HG03521 (cell line): ENCODE measurements at regions not wholly inside any gene's neighbourhood (a gene's known extent, or its start where the extent isn't known, plus 50 kb on each side); places are given as distances from the start of the nearest gene placed in this dataset.
"Not testable (repeated sequence)": the region's sequence is repeated elsewhere in the genome, so short reads cannot be mapped to it uniquely, and the experiment has no call there.

Experiments used
- ATAC-seq: cut with Tn5 transposase; IDR thresholded peaks from one replicate; pipeline ENCODE4 v1.9.1; 2021; ENCODE audit warnings: mild to moderate bottlenecking, moderate library complexity; ENCODE audit not compliant: unreplicated experiment

DNA sequence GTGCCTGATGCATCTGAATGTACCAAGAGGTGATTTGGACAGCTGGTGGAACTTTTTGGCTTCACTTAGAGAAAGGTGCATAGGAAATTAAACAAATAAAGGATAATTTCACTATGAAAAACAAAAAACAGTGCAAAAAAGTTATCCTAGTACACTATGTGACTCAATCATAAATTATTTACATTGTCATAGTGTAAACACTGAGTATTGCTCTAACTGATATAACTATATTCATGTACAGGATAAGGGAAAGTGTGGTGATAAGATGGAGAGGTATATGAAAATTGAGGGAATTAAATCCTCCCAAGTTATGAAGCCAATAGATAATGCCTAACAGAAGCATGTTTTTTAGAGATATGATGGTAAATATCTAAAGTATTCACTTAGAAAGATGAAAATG lies 50.2 kb upstream of the CPNE4 start:
- ATAC-seq, result no peak

DNA sequence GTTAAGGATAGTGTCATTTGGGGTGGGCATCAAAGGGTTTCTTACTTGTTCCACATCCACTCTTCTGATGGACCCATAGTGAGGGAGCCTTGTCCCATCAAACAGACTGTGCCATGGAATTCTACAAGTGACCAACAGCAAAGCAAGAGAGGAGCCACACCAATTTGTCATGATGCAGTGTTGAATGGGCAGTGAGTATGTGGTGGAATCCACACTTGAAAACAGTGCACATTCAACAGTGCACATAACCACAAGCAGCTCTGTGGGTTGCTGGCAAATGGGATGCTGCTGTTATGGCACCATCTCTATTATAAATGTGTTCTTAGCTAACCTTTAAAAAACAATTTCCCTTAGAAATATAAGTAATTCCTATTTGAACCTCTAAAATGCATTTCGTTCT lies 52.5 kb upstream of the CPNE4 start:
- ATAC-seq, result no peak

DNA sequence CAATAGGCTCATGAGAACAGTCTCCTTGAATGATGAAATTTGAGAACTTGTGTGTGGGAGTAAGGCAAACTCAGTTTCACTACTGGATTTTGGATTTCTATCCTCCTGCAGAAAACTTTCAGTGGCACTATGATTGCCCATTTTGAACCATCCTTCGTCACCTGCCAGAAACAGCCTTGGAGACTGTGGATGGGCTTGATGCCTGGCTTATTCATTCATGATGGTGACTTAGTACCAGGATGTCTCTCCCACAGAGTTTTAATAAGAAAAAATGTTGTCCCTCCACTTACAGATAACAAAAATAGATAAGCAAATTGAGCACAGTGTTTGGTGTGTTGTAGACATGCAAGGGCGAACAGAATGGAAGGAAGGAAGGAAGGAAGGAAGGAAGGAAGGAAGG lies 53.5 kb upstream of the CPNE4 start:
- no peak for ATAC-seq

DNA sequence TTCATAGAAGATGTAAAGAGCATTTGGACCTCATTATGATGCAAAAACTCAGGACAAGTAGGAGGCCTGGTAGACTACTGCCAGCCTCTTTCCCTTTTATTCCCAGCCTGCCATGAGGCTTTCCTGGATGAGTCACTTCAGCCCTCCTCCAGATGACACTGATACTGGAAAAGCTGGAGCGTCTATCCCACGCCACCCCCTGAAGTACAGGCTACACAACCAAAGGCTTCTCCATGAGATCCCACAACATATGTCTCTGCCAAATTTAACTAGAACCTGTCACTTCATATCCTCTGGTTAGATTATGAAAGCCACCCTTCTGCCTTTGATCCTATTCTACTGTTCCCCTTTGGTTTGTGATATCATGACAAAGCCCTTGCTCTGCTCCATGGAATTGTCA lies 56.1 kb upstream of the CPNE4 start:
- no peak for ATAC-seq

DNA sequence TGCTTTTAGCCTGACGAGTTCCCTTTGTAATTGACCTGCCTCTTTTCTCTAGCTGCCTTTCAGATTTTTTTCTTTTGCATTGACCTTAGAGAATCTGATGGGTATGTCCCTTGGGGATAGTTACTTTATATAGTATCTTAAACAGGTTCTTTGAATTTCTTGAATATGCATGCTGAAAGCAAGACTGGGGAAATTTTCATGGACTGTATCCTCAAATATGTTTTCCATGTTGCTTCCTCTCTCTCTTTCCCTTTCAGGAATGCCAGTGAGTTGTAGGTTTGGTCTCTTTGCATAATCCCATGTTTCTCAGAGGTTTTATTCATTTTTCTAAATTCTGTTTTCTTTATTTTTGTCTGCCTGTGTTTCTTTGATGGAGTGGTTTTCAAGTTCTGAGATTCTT lies 81.8 kb upstream of the CPNE4 start:
- no peak for ATAC-seq

DNA sequence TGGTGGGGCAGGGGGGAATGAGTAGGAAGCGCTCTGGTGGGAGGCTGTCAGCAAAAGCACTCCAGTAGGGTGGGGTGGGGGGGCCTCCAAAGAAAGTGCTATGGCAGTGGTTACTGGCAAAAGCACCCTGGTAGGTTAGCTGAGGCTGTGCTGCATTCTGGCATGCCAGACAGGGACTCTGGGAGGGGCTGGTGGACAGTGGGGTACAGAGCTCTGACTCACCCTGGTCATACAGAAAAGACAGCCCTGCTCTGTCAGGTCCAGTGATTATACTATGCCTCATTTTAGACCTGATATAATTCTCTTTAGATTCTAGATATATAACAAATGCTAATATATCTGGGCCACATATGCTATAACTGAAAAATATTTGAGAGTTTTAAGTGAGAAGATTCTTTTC lies 82.8 kb upstream of the CPNE4 start:
- no peak for ATAC-seq

DNA sequence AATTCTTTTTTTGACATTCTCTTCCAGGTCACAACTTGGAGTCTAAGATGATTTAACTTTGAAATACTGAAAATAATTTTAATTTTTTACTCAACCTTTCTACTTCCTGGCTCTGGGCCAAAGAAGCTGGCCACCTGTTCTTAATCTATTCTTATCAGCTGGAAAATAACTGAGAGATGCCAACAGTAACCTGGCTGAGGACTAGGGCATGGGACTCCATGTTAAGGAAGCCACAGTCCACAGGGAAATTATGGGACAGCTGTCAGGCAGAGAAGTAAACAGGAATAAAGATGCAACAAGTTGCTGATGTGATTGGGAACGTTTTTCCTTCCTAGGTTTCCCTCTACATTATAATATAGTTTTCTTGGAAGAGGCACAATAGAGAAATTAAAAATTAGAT lies 84.7 kb upstream of the CPNE4 start:
- ATAC-seq, result no peak

DNA sequence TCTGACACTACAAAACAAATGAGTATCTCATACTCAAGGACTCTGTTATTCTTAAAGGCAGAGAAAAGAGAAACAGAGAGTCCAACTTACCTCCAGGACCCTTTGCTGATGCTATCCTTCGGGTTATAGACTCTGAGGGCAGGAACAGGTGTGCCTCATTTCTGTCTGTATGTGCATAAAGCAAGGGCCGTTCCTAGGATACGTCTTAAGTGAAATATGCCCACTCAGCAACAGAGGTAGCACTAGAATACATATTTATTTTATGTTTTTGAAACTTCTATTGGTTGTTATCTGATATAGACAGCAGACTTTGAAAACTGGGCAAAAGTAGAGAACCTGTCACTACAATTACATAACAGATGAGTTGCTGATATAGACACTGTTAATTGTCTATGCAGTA lies 89.3 kb upstream of the CPNE4 start:
- ATAC-seq, result no peak

DNA sequence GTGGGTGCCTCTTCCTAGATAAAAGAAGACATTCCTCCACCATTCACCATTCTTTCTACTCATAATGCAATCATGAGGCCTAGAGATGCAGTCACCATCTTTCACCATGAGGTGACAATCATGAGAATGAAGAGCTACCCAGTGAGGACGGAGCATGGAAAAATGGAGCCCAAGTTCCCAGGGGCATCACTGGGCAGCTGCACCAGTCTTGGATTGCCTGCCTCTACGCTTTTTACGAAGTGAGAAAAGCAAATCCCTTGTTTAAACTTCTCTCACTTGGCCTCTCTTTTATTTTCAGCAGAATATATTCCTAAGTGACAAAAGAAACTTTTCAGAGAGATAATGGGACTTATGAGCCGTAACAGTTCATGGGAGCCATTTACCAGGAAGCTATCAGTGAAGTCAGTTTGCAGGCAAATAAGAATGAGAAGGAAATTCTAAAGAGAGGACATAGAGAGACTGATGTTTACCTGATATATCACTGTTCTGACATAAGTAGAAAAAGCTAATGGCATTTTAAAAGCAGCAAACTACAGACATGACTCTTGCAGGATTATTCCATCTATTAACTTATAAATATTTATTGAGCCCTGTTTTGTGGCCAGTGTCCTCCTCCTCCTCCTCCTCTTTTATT lies 90.0 kb upstream of the CPNE4 start:
- ATAC-seq, result no peak

DNA sequence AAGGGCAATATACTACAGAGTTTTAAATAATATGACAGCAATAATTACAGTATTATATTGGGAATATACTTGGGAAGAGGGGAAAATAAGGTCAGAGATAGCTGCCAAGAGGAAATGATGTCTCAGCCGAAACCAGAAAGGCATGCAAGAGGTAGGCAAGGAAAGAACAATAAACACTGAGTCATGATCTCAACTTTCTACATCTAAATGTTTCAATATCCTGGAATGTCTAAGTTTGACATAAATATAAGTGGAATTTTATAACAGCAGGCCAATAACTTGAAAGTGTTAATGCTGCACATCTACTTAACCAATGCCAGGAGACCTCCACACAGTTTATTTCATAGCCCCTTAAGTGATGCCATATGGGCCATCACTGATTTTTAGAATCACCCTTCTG lies 99.8 kb upstream of the CPNE4 start:
- ATAC-seq, result no peak

DNA sequence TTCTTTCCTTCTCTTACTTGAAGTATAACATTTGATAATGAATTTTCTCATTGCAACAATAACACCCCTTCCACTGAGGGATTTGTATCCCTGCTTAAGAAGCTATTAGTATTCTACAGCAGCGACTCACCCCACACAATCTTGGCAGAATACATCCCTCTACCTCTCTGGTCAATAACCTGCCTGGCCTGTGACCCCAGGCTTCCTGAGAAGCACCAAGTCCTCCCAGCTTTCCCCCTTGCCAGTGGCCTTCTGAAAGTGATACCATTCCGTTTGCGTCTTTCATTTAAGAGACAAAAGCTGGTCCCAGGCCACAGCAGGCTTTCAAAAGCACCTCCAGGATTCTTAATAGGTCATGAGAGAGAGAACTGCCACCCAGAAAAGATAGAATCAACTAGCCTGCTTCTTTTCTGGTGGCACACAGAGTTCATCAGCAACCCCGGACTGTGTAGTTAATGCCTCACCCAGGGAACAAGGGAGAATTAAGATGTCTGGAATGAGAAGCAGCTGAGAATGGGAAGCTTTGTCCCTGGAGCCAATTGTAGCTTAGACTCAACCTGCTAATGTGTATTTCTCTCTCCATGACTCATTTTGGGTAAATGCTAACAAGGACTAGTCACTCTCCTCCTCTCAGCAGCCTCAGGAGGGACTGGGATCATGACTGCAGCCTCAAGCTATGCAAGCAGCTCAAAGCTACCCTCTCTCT lies 101.0 kb upstream of the CPNE4 start:
- ATAC-seq, result no peak

DNA sequence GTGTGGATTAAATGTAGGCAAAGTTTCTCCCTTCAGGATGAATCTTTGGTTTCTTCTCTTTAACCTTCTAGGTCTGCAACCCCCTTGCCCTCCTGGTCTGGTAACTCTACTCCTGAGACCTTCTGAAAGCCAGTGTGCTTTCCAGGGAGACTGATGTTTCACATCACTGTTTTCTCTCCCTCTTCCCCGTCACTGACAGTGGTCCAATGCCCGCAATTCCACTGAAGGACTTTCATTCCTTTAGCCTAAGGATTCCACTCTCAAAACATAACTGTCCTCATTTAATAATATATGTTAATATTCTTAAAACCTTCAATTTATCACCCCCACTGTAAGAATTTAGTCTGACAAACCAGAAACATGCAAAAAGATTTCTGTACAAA lies 101.5 kb upstream of the CPNE4 start:
- ATAC-seq, result no peak

DNA sequence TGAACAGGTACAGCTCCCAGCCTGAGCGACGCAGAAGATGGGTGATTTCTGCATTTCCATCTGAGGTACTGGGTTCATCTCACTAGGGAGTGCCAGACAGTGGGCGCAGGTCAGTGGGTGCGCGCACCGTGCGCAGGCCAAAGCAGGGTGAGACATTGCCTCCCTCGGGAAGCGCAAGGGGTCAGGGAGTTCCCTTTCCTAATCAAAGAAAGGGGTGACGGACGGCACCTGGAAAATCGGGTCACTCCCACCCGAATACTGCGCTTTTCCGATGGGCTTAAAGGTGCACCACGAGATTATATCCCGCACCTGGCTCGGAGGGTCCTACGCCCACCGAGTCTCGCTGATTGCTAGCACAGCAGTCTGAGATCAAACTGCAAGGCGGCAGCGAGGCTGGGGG lies 102.1 kb upstream of the CPNE4 start:
- not testable (repeated sequence) for ATAC-seq

DNA sequence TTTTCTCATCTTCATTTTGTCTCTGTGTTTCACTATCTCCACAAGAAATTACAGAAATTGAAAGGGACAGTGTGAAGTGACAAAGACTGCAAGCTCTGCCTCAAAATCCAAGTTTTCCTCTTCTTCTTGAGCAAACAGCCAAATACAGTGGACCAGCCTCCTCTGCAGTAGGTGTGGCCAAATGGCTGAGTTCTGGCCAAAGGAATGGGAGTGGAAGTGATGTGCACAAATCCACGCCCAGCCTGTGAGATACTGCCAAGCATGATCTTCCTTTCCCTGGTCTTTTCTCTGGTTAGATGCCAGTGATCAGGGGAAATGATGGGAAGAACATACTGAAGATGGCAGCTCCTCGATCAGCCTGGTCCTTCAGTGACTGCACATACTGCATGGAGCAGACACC lies 111.0 kb upstream of the CPNE4 start:
- no peak for ATAC-seq

DNA sequence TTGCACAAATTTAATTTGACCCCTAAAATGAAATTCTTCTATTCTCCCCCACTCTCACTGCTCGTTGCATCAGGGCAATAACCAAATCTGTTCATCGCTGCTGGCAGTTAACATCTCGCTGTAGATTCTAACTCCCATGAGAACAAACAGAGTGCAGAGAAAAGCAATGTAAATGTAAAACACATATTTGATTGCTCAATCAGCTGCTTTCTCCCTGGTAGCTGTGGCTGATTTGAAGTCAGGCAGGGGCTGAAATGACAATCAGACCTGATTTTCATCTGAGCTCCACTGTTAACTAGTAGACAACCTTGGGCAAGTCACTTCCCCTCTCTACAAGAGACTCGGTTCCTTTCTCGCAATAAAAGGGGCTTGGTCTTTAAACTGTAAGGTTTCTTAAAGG lies 119.8 kb upstream of the CPNE4 start:
- no peak for ATAC-seq

DNA sequence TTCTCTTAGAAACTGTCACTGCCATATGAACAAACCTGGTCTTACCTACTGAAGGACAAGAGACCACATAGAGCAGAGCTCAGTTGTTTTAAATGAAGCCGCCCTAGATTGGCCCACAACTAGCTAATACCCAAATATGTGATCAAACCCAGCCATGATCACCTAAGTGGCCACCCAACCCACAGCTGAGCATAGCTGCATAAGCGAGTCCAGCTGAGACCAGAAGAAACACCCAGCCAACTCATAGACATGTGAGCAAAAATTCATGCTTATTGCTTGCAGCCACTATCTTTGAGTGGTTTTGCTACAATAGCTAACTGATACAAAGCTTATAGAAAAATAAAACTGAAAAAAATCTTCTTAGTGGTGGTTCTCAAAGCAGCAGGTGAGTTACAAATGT lies 124.3 kb upstream of the CPNE4 start:
- no peak for ATAC-seq

DNA sequence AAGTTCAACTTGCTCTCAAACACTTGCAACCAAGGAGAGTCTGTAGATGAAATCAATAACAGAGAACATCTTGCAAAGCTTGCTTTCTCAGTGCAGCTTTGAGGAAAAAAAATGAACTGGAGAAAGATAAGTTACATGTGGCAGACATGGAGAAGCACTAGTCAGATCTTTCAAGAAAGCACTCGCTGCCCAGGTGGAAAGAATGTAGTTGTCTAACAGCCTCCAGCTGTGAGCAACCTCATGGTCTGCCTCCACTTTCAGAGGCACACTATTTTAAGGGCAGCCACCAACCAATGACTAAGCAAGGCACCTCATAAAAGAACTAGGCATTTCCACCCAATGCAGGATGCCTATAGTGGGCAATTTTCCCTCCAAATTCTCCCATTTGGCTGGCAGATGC lies 125.4 kb upstream of the CPNE4 start:
- no peak for ATAC-seq

DNA sequence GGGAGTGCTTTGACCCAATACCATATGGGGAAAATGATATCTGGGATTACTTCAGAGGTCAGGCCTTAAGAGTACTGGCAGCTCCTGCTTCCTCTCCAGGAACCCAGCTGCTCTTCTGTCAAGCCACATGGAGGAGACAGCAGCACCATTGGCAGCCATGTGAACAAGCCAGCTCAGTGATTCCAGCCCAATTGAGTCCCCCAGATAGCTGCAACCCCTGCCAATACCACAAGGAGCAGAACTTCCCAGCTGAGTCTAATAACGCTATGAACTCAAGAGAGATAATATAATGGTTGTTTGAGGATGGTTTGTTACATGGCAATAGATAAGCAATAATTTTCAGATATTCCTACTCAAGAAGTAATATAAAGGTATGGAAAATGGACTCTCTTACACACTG lies 126.8 kb upstream of the CPNE4 start:
- ATAC-seq, result no peak

DNA sequence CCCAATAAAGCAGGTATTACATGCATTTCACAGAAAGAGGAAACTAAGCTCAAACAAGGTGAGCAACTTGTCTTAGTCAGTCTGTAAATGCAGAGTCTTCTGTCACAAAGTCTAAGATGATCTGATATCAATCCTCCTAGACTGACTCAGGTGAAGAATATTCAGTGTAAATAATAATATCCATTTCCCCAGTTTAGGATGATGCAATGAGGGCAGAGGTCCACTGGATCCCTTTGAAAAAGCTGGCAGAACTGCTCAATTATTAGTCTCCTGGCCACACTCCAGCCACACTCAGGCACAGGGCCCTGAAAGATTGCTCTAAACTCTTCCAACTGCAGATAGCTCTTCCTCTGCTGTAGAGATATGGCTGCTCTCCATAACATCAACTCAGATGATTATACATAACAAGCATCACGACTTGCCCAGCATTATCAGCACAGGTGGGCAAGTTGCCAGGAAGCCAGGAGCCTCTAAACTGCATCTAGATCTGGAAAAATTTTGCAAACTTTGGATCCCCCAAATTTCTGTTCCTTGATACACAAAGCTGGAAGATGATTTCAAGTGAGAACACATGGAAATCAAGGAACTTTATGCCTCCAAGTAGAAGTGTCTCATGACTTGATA lies 129.8 kb upstream of the CPNE4 start:
- ATAC-seq, result no peak

DNA sequence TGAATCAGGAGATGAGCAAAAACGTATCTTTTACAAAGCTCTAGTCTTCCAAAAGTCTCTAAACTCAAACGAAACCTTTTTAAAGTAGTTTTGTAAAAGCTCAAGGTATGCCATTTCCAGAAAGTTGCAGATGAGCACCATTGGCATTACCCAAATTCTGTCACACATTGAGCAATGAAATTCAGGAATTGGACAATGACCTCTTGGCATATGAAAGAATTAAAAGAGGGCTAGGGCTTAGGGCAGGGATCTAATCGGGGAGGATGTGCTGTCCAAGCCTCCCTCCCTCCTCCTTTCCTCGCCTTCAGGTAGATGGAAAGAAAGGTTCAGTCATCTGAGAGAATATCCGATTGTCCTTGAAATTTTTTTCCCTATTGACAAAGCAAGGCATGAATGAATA lies 133.1 kb upstream of the CPNE4 start:
- ATAC-seq, result no peak

DNA sequence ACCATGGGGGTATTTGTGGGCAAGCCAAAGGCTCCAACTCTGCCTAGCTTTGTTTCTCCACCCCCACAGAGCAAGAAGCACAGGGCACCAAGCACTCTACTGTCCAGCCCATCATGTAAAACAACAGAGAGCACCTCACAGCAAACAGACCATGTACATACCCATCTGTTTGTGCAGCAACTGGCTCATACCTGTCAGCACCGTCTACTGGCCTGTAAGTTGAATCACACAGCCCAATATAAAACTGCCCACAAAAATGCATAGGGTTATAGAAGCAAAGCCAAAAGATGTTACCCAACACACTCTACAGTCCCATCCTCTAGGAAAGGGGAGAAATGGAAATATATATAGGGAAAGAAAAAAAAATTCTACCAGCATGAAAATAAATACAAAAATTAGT lies 139.7 kb upstream of the CPNE4 start:
- no peak for ATAC-seq

DNA sequence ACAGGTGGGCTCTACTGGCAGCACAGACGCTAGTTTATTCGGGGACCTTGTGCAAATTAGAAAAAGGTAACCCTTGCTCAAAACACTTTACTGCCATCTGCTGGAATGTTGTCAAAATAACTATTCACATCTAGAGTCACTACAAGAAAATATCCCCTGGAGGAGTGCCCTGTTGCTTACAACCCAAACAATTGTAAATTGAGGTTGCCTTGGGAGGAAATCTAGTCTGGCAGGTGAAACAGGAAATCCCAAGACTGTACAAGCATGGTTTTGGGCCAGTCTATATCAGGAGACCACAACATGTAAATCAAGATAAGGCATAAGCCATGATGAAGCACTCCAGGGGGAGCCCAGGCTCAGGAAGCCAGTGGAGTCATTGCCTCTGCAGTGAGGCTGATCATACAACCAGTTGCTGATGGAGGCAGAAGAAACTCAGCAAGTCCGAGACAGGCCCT lies 136.8 kb upstream of the ACP3 start:
- no peak for ATAC-seq

DNA sequence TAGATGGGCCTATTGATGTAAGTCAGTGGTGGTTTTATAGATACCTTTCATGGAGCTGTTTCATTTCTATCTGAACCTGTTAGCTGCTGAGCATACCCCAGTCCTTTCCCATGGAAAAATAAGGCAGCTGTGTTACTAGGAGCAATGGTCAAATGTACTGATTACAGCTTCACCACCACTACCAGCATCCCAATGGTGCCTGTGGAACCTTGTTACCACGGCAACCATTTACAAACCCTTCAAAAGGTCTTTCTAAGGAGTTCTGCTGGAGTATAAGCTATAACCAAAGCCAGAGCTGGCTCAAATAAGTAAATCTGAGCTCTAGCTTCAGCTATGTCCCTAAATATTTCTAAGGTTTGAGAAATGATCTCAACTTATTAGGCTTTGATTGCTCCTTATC lies 133.4 kb upstream of the ACP3 start:
- no peak for ATAC-seq
